Lower leg skin (tissue), 4 donors: ENCODE measurements at regions not wholly inside any gene's neighbourhood (a gene's known extent, or its start where the extent isn't known, plus 50 kb on each side); places are given as distances from the start of the nearest gene placed in this dataset.
A peak's percentile ranks its signal among the peaks of the same experiment; 100 is the strongest.

Experiments
- DNase-seq, 2 donors: peaks; one replicate each; pipeline ENCODE4 v3.0.0-alpha.2; 2019; ENCODE audit warnings: low spot score in 2 of 2
- H3K4me3 ChIP-seq: fragments of 200-600 bp; sonication (generic); 2 replicates; pipeline ENCODE4 v1.5.1; 2017; ENCODE audit warnings: mild to moderate bottlenecking, low read depth; ENCODE audit not compliant: poor library complexity, severe bottlenecking
- CTCF ChIP-seq, 3 donors: fragments of 450-650 bp; IDR thresholded peaks; one replicate each; pipeline ENCODE4 v1.5.1; 2016; ENCODE audit warnings: antibody characterized with exemption in 3 of 3, mild to moderate bottlenecking in 3 of 3, moderate library complexity in 2 of 3
- POLR2A ChIP-seq, 2 donors: fragments of 450-650 bp; IDR thresholded peaks; one replicate each; pipeline ENCODE4 v1.6.1; 2016 to 2017; ENCODE audit warnings: antibody characterized with exemption in 2 of 2, mild to moderate bottlenecking in 1 of 2, moderate library complexity in 1 of 2
- WGBS, 2 donors: methylation state at CpG; one replicate each; pipeline ENCODE4 v1.1.5; 2018; 5-methylcytosine and 5-hydroxymethylcytosine counted together
- intact Hi-C: fragments of 100-400 bp; cut with DNase I; formaldehyde crosslinking; loops from one replicate; pipeline ENCODE4 v1.15.0; 2023; ENCODE audit warnings: low total_unique reads

DNA sequence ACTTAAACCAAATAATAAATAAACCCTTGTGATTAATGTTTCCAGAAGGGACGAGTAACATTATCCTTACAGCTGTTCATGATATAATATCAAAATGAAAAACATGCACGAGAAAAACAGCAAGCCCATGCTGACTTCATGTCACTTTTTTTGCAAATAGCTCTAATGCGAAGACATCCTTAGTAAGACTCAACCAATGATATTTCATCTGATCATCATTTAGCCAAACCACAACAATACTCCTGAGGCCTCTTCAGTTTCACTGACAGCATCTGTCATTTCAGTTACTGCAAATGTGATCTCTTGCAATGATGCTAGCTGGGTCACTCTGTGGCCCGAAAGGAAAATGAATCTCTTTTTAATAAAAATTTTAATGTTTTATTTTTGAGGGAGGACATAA lies 74.0 kb downstream of the POLR2M start:
- TF ChIP-seq POLR2A (IDR thresholded peaks at IDR 0.05) (no peak), CTCF (IDR thresholded peaks at IDR 0.05) (no peak)
- DNase-seq, result no peak
- intact Hi-C loops, result no loop called here
- H3K4me3 ChIP-seq, result no peak overlapping the region
- 45 to 54% methylated on average over 4 of the region's 4 CpGs for WGBS, 2 donors

GRCh38 chr15:57782731-57783130 lies 76.2 kb downstream of the POLR2M start:
- WGBS, 2 donors, result 85 to 86% methylated on average over 6 of the region's 6 CpGs
- TF ChIP-seq POLR2A (IDR thresholded peaks at IDR 0.05) (no peak), CTCF (IDR thresholded peaks at IDR 0.05) (no peak)
- no peak for DNase-seq
- intact Hi-C loops, result no loop called here
- no peak overlapping the region for H3K4me3 ChIP-seq

GRCh38 chr15:57784081-57784511 lies 77.6 kb downstream of the POLR2M start:
- no peak overlapping the region for H3K4me3 ChIP-seq
- intact Hi-C loops, result no loop called here
- no peak for TF ChIP-seq CTCF (IDR thresholded peaks at IDR 0.05)
- TF ChIP-seq POLR2A (IDR thresholded peaks at IDR 0.05), result no peak
- 7 to 11% methylated on average over 4 of the region's 4 CpGs for WGBS, 2 donors
- DNase-seq, result peak in 1 of 2 donors; percentile 46

- TF ChIP-seq CTCF (IDR thresholded peaks at IDR 0.05) (no peak), POLR2A (IDR thresholded peaks at IDR 0.05) (no peak)
- no peak overlapping the region for H3K4me3 ChIP-seq
- DNase-seq, result no peak
- 90 to 91% methylated on average over 9 of the region's 9 CpGs for WGBS, 2 donors
- intact Hi-C loops, result no loop called here
These were observed 78.5 kb downstream of the POLR2M start for GRCh38 chr15:57785039-57785438.

- no peak overlapping the region for H3K4me3 ChIP-seq
- 87 to 91% methylated on average over 3 of the region's 3 CpGs for WGBS, 2 donors
- intact Hi-C loops, result no loop called here
- TF ChIP-seq POLR2A (IDR thresholded peaks at IDR 0.05), result no peak
- no peak for TF ChIP-seq CTCF (IDR thresholded peaks at IDR 0.05)
- no peak for DNase-seq
These were observed 79.4 kb downstream of the POLR2M start for GRCh38 chr15:57785959-57786358.

- no peak overlapping the region for H3K4me3 ChIP-seq
- intact Hi-C loops, result no loop called here
- DNase-seq, result no peak
- WGBS, 2 donors, result 18 to 31% methylated on average over 2 of the region's 2 CpGs
- TF ChIP-seq CTCF (IDR thresholded peaks at IDR 0.05), result no peak
- TF ChIP-seq POLR2A (IDR thresholded peaks at IDR 0.05), result no peak
These were observed 82.7 kb downstream of the POLR2M start for GRCh38 chr15:57789225-57789624.
